Kidney epithelial cell (primary cell): ENCODE measurements at regions not wholly inside any gene's neighbourhood (a gene's known extent, or its start where the extent isn't known, plus 50 kb on each side); places are given as distances from the start of the nearest gene placed in this dataset.
A peak's percentile ranks its signal among the peaks of the same experiment; 100 is the strongest.

Experiments used
- DNase-seq: peaks from one replicate; pipeline ENCODE4 v3.0.0-alpha.2; 2010; ENCODE audit warnings: low read depth
- H3K27me3 ChIP-seq: 2 replicates; pipeline ENCODE4 v1.6.0; 2011; ENCODE audit warnings: low read length; ENCODE audit not compliant: control insufficient read depth, insufficient read depth
- H3K36me3 ChIP-seq: 2 replicates; pipeline ENCODE4 v1.5.1; 2011; ENCODE audit warnings: low read length; ENCODE audit not compliant: control insufficient read depth, insufficient read depth
- H3K4me3 ChIP-seq: 2 replicates; pipeline ENCODE4 v1.5.1; 2011; ENCODE audit warnings: low read depth, mild to moderate bottlenecking, control low read depth, low read length
- CTCF ChIP-seq: IDR thresholded peaks from 2 replicates; pipeline ENCODE4 v1.5.1; 2011; ENCODE audit warnings: mild to moderate bottlenecking, moderate library complexity, low read length, control low read depth, inconsistent platforms; ENCODE audit not compliant: insufficient read depth, poor library complexity, severe bottlenecking

DNA sequence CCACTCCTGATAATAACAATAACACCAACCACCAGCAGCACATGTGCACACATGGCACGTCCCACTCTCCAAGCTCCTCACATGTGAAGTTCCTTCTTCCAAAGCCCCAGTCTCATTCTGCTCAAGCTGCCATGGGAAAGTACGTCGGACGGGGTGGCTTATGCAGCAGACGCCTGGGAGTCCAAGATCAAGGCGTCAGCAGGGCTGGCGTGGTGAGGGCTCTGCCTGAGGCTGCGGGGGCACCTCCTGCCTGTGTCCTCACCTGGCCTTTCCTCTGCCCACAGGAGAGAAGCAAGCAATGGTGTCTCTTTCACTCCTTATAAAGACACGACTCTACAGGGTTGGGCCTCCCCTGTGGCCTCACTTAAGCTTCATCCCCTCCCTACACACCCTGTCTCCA lies 68.8 kb upstream of the INSIG1 start:
- DNase-seq, result no peak
- Histone ChIP-seq H3K27me3 (no peaks in the 10 kb centered on the region), H3K36me3 (no peaks in the 10 kb centered on the region), H3K4me3 (no peak overlapping the region)
- no peak for TF ChIP-seq CTCF

DNA sequence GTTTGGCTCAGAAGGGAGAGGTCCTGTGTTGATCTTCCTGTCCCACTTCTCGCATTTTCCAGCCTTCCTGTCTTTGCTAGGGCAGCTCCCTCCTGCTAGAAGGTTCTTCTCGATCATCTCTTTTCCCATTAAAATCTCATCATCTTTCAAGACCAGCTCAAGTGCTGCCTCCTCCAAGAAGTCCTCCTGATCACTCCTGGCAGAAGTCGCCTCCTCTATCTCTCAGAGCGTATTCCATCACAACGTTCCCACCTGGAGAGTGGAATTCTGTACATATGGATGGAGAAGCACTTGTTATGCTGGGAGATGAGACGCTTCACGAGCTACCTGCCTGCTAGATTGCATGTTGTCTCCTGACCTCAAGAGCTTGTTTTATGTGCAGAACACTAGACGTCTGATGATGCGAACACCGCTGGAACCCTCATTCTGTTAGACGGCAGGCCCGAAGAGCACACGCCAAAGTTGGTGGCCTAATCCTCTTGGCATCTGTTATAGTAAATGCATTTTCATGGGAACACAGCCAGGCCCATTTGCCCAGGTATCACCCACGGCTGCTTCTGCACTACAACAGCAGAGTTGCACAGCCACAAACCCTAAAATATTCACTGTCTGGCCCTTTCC lies 68.0 kb upstream of the INSIG1 start:
- no peak for TF ChIP-seq CTCF
- no peaks in the 10 kb centered on the region for H3K36me3 ChIP-seq
- no peak overlapping the region for H3K4me3 ChIP-seq
- no peaks in the 10 kb centered on the region for H3K27me3 ChIP-seq
- no peak for DNase-seq

- DNase-seq, result peak; percentile 99
- no peaks in the 10 kb centered on the region for H3K36me3 ChIP-seq
- TF ChIP-seq CTCF, result no peak
- H3K27me3 ChIP-seq, result no peaks in the 10 kb centered on the region
- H3K4me3 ChIP-seq, result no peak overlapping the region
Observed at GRCh38 chr7:155230169-155230593, 67.5 kb upstream of the INSIG1 start.

DNA sequence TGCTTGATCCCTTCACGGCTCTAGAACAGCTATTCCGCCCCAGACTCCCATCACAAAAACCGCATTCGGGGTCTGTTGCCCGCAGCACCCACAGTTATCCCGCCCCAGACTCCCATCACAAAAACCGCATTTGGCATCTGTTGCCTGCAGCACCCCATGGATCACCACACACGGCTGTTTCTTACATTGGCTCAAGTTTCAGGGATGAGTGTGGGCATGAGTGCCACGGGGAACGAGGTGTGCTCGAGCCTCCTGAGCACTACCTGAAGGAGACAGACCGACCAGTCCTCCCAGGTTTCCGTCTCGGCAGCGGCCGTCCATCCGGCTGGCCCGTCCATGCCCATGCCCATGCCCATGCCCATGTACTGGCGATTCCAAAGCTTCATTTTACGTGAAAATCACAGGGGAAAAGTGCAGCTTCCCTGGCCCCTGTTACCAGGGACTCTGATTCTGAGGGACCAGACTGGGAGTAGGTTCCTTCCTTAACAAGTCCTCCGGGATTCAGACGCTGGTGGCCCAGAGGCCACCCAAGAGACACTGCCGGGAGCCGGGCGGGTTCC lies 66.4 kb upstream of the INSIG1 start:
- DNase-seq, result no peak
- TF ChIP-seq CTCF, result no peak
- no peaks in the 10 kb centered on the region for H3K27me3 ChIP-seq
- no peaks in the 10 kb centered on the region for H3K36me3 ChIP-seq
- no peak overlapping the region for H3K4me3 ChIP-seq

DNA sequence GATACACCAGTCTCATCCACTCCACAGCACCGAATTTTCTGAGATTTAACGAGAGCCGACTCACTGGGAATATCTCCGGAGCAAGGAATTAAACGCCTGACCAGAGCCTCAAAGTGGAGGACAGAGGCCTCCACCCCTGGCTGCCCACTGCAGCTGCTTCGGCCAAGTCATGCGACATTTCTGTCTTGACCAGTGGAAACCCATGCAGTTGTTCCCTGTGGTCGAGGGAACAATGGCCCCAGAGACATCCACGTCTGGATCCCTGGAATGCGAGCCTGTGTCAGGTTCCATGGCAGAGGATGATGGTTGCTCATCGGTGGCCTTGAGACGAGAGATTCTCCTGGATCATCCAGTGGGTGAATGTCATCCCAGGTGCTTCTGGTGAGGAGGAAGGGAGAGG lies 65.7 kb upstream of the INSIG1 start:
- Histone ChIP-seq H3K36me3 (no peaks in the 10 kb centered on the region), H3K27me3 (no peaks in the 10 kb centered on the region), H3K4me3 (no peak overlapping the region)
- DNase-seq, result no peak
- no peak for TF ChIP-seq CTCF

- no peak for DNase-seq
- no peak overlapping the region for H3K4me3 ChIP-seq
- no peaks in the 10 kb centered on the region for H3K36me3 ChIP-seq
- TF ChIP-seq CTCF, result no peak
- H3K27me3 ChIP-seq, result no peaks in the 10 kb centered on the region
Observed at GRCh38 chr7:155232911-155233310, 64.8 kb upstream of the INSIG1 start.
